K562 (cell line): ENCODE measurements at regions not wholly inside any gene's neighbourhood (a gene's known extent, or its start where the extent isn't known, plus 50 kb on each side); places are given as distances from the start of the nearest gene placed in this dataset.

Source experiments
- ATAC-seq: fragments of 200-7000 bp; cut with Tn5 transposase; 3 replicates; pipeline ENCODE4 v1.9.1; 2020; ENCODE audit warnings: moderate library complexity
- BruUV-seq: library from RNA; stranded (reverse); fragments of 400-500 nt; replicated peaks from 2 replicates; lab custom pipeline; 2021; lab: Mats Ljungman, UMichigan
- CTCF ChIA-PET: fragments of 300-600 bp; formaldehyde crosslinking; extraction: SDS; loops from one replicate; lab custom pipeline; 2021; ENCODE audit warnings: low intra/inter-chr PET ratio; lab: Yijun Ruan, JAX
- POLR2A ChIA-PET: fragments of 300-600, 350-650 bp; sonication (Branson Sonifier 250); formaldehyde crosslinking; extraction: SDS; loops from one replicate; lab custom pipeline; 2021; ENCODE audit warnings: antibody characterized with exemption, inconsistent platforms; lab: Yijun Ruan, JAX
- DNase-seq, 4 experiments: peaks; one replicate each; pipeline versions ENCODE4 v3.0.0 to v3.0.0-alpha.2; 2011 to 2018; ENCODE audit warnings: low spot score in 3 of 4, mixed read lengths in 3 of 4; ENCODE audit errors: extremely low read depth in 1 of 4
- FAIRE-seq: peaks from 2 replicates; lab custom pipeline; 2011; peaks lifted over from hg19 to GRCh38; lab: Jason Lieb, UNC
- H2AFZ ChIP-seq: 2 replicates; pipeline ENCODE4 v1.6.0; 2011; ENCODE audit warnings: low read depth, low read length, control low read depth, inconsistent platforms
- H3K27ac ChIP-seq: fragments of 200-600 bp; 3 replicates; pipeline ENCODE4 v1.8.0; 2011; ENCODE audit warnings: low read depth, mild to moderate bottlenecking, control low read depth, inconsistent platforms, low read length, moderate library complexity, mixed read lengths; ENCODE audit errors: extremely low read depth
- H3K27me3 ChIP-seq, 2 experiments: fragments of 300-600 bp in 1 of 2; 2 replicates in 1 of 2; 3 replicates in 1 of 2; pipeline versions ENCODE4 v1.6.0 to v1.8.0; 2011; ENCODE audit warnings: inconsistent platforms in 2 of 2, low read length in 2 of 2, mild to moderate bottlenecking in 1 of 2, mixed read lengths in 1 of 2, moderate library complexity in 1 of 2; ENCODE audit not compliant: control insufficient read depth in 2 of 2, insufficient read depth in 2 of 2
- H3K36me3 ChIP-seq: fragments of 300-600 bp; 3 replicates; pipeline ENCODE4 v1.8.0; 2011; ENCODE audit warnings: mild to moderate bottlenecking, low read length, inconsistent platforms; ENCODE audit not compliant: control insufficient read depth, insufficient read depth
- H3K4me1 ChIP-seq, 2 experiments: fragments of 200-600 bp in 1 of 2; replicated peaks in 1 of 2; 2 replicates in 1 of 2; 3 replicates in 1 of 2; pipeline versions ENCODE4 v1.5.1 to v1.8.0; 2011; ENCODE audit warnings: inconsistent platforms in 2 of 2, low read length in 2 of 2, mild to moderate bottlenecking in 1 of 2, mixed read lengths in 1 of 2, moderate library complexity in 1 of 2; ENCODE audit not compliant: control insufficient read depth in 2 of 2, insufficient read depth in 2 of 2
- H3K4me2 ChIP-seq: 2 replicates; pipeline ENCODE4 v1.6.1; 2011; ENCODE audit warnings: low read length, control low read depth, inconsistent platforms, mixed read lengths; ENCODE audit not compliant: insufficient read depth
- H3K4me3 ChIP-seq: fragments of 200-600 bp; sonication (generic), shearing (Covaris generic); 2 replicates; pipeline ENCODE4 v1.5.1; 2016; ENCODE audit warnings: control low read depth, inconsistent platforms
- H3K79me2 ChIP-seq: fragments of 200-600 bp; 3 replicates; pipeline ENCODE4 v1.8.0; 2011; ENCODE audit warnings: low read length, inconsistent platforms; ENCODE audit not compliant: control insufficient read depth, insufficient read depth
- H3K9ac ChIP-seq, 2 experiments: 2 replicates each; pipeline versions ENCODE4 v1.6.0 to v1.6.1; 2011; ENCODE audit warnings: low read depth in 2 of 2, low read length in 2 of 2, control low read depth in 1 of 2, inconsistent platforms in 1 of 2, mild to moderate bottlenecking in 1 of 2, mixed read lengths in 1 of 2; ENCODE audit not compliant: insufficient read depth in 1 of 2
- H3K9me1 ChIP-seq: one replicate; pipeline ENCODE4 v1.6.0; 2011; ENCODE audit warnings: inconsistent platforms, mild to moderate bottlenecking, low read length, moderate library complexity; ENCODE audit not compliant: control insufficient read depth, insufficient read depth
- H3K9me3 ChIP-seq: replicated peaks from 2 replicates; pipeline ENCODE4 v1.5.1; 2011; ENCODE audit warnings: low read depth, low read length, inconsistent platforms; ENCODE audit not compliant: control insufficient read depth, insufficient read depth
- H4K20me1 ChIP-seq: replicated peaks from 2 replicates; pipeline ENCODE4 v1.6.1; 2011; ENCODE audit warnings: low read length, inconsistent platforms, mixed read lengths; ENCODE audit not compliant: control insufficient read depth, insufficient read depth
- ETS2 ChIP-seq: IDR thresholded peaks from 2 replicates; pipeline ENCODE4 v1.6.1; 2016; ENCODE audit warnings: borderline replicate concordance, missing genetic modification characterization, mild to moderate bottlenecking, moderate library complexity, missing compliant biosample characterization; ENCODE audit not compliant: poor library complexity, severe bottlenecking
- HMGN3 ChIP-seq: IDR thresholded peaks from 2 replicates; pipeline ENCODE4 v1.6.1; 2011; ENCODE audit warnings: borderline replicate concordance, low read depth, mild to moderate bottlenecking, mixed read lengths, low read length; ENCODE audit not compliant: insufficient read length; ENCODE audit errors: extremely low read depth
- IRF2 ChIP-seq: sonication (generic); formaldehyde crosslinking; IDR thresholded peaks from 2 replicates; pipeline ENCODE4 v1.8.1; 2022; ENCODE audit warnings: mild to moderate bottlenecking, missing genetic modification reagents
- KLF16 ChIP-seq: IDR thresholded peaks from 2 replicates; pipeline ENCODE4 v1.6.1; 2016; ENCODE audit warnings: antibody characterized with exemption
- NRF1 ChIP-seq, 2 experiments: fragments of 450-650 bp; IDR thresholded peaks in 1 of 2; conservative IDR thresholded peaks in 1 of 2; 2 replicates each; pipeline ENCODE4 v1.6.1; 2014; ENCODE audit warnings: mild to moderate bottlenecking in 2 of 2
- PHF21A ChIP-seq: fragments of 450-650 bp; IDR thresholded peaks from 2 replicates; pipeline ENCODE4 v1.6.1; 2017; ENCODE audit warnings: low read depth, borderline replicate concordance
- POLR2H ChIP-seq: IDR thresholded peaks from 2 replicates; pipeline ENCODE4 v1.6.1; 2016; ENCODE audit warnings: missing genetic modification characterization, low read depth, mild to moderate bottlenecking, control low read depth, missing compliant biosample characterization, moderate library complexity
- RNF219 ChIP-seq: fragments of 250-450 bp; sonication (Bioruptor Pico); IDR thresholded peaks from 2 replicates; pipeline ENCODE4 v1.5.0; 2022; ENCODE audit warnings: mild to moderate bottlenecking
- SMC3 ChIP-seq: conservative IDR thresholded peaks from 2 replicates; pipeline ENCODE4 v1.6.1; 2011; ENCODE audit warnings: low read depth, low read length, improper control_type of control experiment; ENCODE audit not compliant: insufficient read depth
- TARDBP ChIP-seq: fragments of 450-650 bp; IDR thresholded peaks from 2 replicates; pipeline ENCODE4 v1.6.1; 2016
- TCF15 ChIP-seq: fragments of 250-450 bp; sonication (Bioruptor Pico); IDR thresholded peaks from 2 replicates; pipeline ENCODE4 v1.8.0; 2022; ENCODE audit warnings: moderate library complexity, mild to moderate bottlenecking, inconsistent platforms
- TEAD2 ChIP-seq: fragments of 450-650 bp; IDR thresholded peaks from 2 replicates; pipeline ENCODE4 v1.6.1; 2016; ENCODE audit warnings: missing genetic modification characterization, control low read depth, missing compliant biosample characterization
- TEAD4 ChIP-seq, 2 experiments: sonication (generic) in 1 of 2; formaldehyde crosslinking in 1 of 2; IDR thresholded peaks; 2 replicates each; pipeline versions ENCODE4 v1.6.1 to v1.8.0; 2012 to 2022; ENCODE audit warnings: borderline replicate concordance in 1 of 2, inconsistent platforms in 1 of 2, low read length in 1 of 2, mild to moderate bottlenecking in 1 of 2, missing genetic modification reagents in 1 of 2
- XRCC4 ChIP-seq: IDR thresholded peaks from one replicate; pipeline ENCODE4 v1.6.1; 2011; ENCODE audit not compliant: insufficient read depth, insufficient read length; ENCODE audit errors: extremely low read depth
- ZNF143 ChIP-seq: sonication (generic); formaldehyde crosslinking; IDR thresholded peaks from 2 replicates; pipeline ENCODE4 v1.9.0; 2022; ENCODE audit warnings: mild to moderate bottlenecking, missing genetic modification reagents
- ZNF253 ChIP-seq: fragments of 250-450 bp; sonication (Bioruptor Pico); conservative IDR thresholded peaks from 2 replicates; pipeline ENCODE4 v1.6.1; 2021; ENCODE audit warnings: mild to moderate bottlenecking
- ZNF764 ChIP-seq: fragments of 250-450 bp; sonication (Bioruptor Pico); IDR thresholded peaks from 2 replicates; pipeline ENCODE4 v1.4.0; 2020; ENCODE audit warnings: low read depth, mild to moderate bottlenecking, moderate library complexity
- ZNF780A ChIP-seq: fragments of 250-450 bp; sonication (Bioruptor Pico); IDR thresholded peaks from 2 replicates; pipeline ENCODE4 v1.5.0; 2021; ENCODE audit warnings: mild to moderate bottlenecking
- WGBS: fragments of 100-300 bp; shearing (Covaris generic); methylation state at CpG from one replicate; pipeline ENCODE4 v1.1.6; 2016; ENCODE audit warnings: low coverage, mixed read lengths; ENCODE audit not compliant: insufficient coverage; ENCODE audit errors: missing lambda C conversion rate; 5-methylcytosine and 5-hydroxymethylcytosine counted together
- in situ Hi-C: fragments of 300-500 bp; cut with MboI; formaldehyde crosslinking; loops from 4 replicates; pipeline ENCODE4 v1.15.0; 2018; ENCODE audit warnings: inconsistent platforms, mixed read lengths
- intact Hi-C: fragments of 100-400 bp; cut with micrococcal nuclease; formaldehyde crosslinking; loops from 2 replicates; pipeline ENCODE4 v1.14.2; 2022

GRCh38 chr7:14085901-14086300 is 96.4 kb upstream of the ETV1 start (continued):
- TF ChIP-seq RNF219 (no peak), PHF21A (no peak), ETS2 (tag) (no peak)
- TF ChIP-seq, all 486 proteins: peak for 4

- Histone ChIP-seq H3K27ac (no peak overlapping the region), H4K20me1 (no peaks in the 10 kb centered on the region), H3K4me1 (no peaks in the 10 kb centered on the region), H3K36me3 (no peaks in the 10 kb centered on the region), H3K79me2 (no peaks in the 10 kb centered on the region), H2AFZ (no peak overlapping the region), H3K9ac (no peak overlapping the region), H3K9me3 (0 out of 2 replicates have a peak, but pooled peaks cover 2% of the 10 kb centered on the region), H3K27me3 (no peaks in the 10 kb centered on the region), H3K9me1 (no peaks in the 10 kb centered on the region), H3K4me2 (no peak overlapping the region), H3K4me3 (no peak overlapping the region)
- no peak for FAIRE-seq
- ChIA-PET CTCF (no interaction called here), POLR2A (no interaction called here)
- no TSS peak for BruUV-seq
- WGBS: 0% methylated on average over 2 of the region's 2 CpGs
- no peak for TF ChIP-seq TCF15 (CRISPR knock-in tag)
- no peak for TF ChIP-seq HMGN3
- no peak for TF ChIP-seq SMC3
- no peak for TF ChIP-seq IRF2 (CRISPR knock-in tag)
- TF ChIP-seq KLF16: no peak
- TF ChIP-seq ZNF143: no peak
- TF ChIP-seq ZNF780A (CRISPR knock-in tag): no peak
- no peak for TF ChIP-seq TARDBP
- TF ChIP-seq ZNF253 (CRISPR knock-in tag): no peak
- TF ChIP-seq POLR2H (tag): no peak
- TF ChIP-seq TEAD2: no peak
- no peak for TF ChIP-seq NRF1 (conservative IDR thresholded peaks at IDR 0.05 in 1 of 2, IDR thresholded peaks at IDR 0.05 in 1 of 2)
- no peak for TF ChIP-seq ZNF764 (CRISPR knock-in tag)
- no peak for TF ChIP-seq XRCC4
- no peak for TF ChIP-seq TEAD4 (IDR thresholded peaks at IDR 0.05; ENCODE audit: low read length)
- TF ChIP-seq TEAD4 (CRISPR knock-in tag; IDR thresholded peaks at IDR 0.05; ENCODE audit: borderline replicate concordance): no peak
- in situ Hi-C loops (no loop called here), intact Hi-C loops (no loop called here)
- no peak for ATAC-seq
- DNase-seq: no peak
These were observed 94.3 kb upstream of the ETV1 start for GRCh38 chr7:14083761-14084160.
